GM23248 (cell line): ENCODE measurements at regions not wholly inside any gene's neighbourhood (a gene's known extent, or its start where the extent isn't known, plus 50 kb on each side); places are given as distances from the start of the nearest gene placed in this dataset.

ENCODE experiments used
- EZH2 ChIP-seq: fragments of 200-600 bp; sonication (generic); IDR thresholded peaks from 2 replicates; pipeline ENCODE4 v1.6.1; 2018; ENCODE audit warnings: antibody characterized with exemption, mild to moderate bottlenecking; ENCODE audit not compliant: insufficient read depth, poor library complexity, severe bottlenecking
- EZH2phosphoT487 ChIP-seq: fragments of 200-600 bp; sonication (generic); IDR thresholded peaks from 2 replicates; pipeline ENCODE4 v1.6.1; 2018; ENCODE audit warnings: antibody characterized with exemption, moderate library complexity, mild to moderate bottlenecking, low read depth; ENCODE audit not compliant: insufficient read depth

GRCh38 chr13:34587576-34587975 lies 354.5 kb upstream of the NBEA start:
- TF ChIP-seq EZH2phosphoT487: no peak
- TF ChIP-seq EZH2: no peak
